ENCODE measurements at regions not wholly inside any gene's neighbourhood (a gene's known extent, or its start where the extent isn't known, plus 50 kb on each side); places are given as distances from the start of the nearest gene placed in this dataset.
A peak's percentile ranks its signal among the peaks of the same experiment; 100 is the strongest.

GRCh38 chr18:56165601-56166355, 472.6 kb downstream of the TXNL1 start:
- no peak for DNase-seq

GRCh38 chr18:56162311-56163265, 475.8 kb downstream of the TXNL1 start:
- peak; percentile 40 for DNase-seq

GRCh38 chr18:56161566-56162260, 476.7 kb downstream of the TXNL1 start:
- peak; percentile 26 for DNase-seq

- no peak for DNase-seq
Measured at GRCh38 chr18:56158676-56159075, 479.7 kb downstream of the TXNL1 start.

- DNase-seq: no peak
Measured at GRCh38 chr18:56157541-56157940, 480.9 kb downstream of the TXNL1 start.

DNA sequence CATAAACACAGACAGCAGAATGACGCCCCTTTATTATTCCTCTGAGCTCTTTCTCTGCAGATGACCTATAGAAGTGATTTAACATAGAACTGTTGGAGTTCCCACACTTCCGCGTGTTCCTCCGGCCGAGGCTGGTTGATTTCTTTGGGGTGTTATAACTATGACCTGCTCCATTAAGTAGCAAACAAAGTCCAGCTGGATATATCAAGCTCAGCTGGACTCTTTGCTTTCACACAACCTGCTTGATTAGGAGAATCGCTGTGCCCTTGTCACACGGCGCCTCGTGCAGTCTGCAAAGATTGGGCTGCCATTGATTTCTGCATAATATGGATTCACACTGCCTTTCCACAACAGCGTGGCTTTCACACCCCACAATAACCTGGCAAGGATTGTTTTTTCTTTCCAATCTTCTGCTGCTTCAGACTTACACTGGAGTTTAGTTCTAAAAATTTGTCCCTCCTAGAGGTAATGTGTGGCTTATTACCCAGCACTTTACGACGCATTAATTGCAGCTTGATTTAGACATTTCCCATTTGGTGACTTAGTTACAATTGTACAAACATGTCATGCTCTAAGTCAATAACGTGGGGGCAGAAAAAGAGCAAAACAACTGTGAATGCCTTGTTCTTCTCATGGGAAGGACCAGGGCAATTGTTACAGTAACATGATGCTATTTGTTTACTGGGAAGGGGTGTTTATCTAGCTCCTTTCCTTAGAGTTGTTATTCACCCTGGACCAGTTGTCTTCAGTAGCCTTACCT, 485.7 kb downstream of the TXNL1 start:
- DNase-seq: no peak

DNA sequence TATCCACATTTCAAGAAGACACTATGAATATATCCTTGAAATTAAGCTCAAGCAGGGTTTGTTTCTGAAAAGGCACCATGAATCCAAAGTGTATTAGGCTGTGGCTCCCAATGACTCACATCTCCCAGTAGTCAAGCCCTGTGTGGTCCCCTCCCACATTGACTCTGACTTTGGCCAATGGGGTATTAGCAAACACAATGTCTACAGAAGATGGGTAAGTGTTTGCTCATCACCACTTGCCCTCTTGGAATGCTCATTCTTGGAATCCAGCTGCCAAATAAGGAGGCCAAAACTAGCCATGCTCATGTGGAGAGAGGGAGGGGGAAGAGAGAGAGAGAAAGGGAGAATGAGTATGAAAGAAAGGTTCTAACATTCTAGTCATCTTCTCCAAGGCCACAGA, 490.0 kb downstream of the TXNL1 start:
- DNase-seq: peak; percentile 99

DNA sequence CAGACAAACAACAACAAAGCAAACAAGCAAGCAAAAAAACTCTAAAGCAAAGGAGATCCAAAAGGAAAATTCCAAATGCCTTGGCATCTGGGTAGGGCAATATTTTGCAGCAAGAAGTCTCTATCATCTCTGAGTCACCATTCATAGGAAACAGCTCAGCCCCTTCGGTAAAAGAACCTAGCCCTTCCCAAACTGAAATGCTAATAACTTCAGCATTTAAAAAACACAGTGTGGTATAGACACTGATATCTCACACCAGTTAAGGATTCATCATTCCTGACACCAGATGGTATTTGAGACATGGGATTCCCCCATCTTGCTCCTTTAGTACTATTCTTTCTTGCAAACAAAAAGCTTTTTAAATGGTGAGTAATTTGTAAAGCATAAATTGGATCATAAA, 491.8 kb downstream of the TXNL1 start:
- peak; percentile 68 for DNase-seq

- no peak for DNase-seq
Measured at GRCh38 chr18:56142001-56142400, 496.4 kb downstream of the TXNL1 start.

- peak; percentile 92 for DNase-seq
Measured at GRCh38 chr18:56139792-56140254, 498.6 kb downstream of the TXNL1 start.

DNA sequence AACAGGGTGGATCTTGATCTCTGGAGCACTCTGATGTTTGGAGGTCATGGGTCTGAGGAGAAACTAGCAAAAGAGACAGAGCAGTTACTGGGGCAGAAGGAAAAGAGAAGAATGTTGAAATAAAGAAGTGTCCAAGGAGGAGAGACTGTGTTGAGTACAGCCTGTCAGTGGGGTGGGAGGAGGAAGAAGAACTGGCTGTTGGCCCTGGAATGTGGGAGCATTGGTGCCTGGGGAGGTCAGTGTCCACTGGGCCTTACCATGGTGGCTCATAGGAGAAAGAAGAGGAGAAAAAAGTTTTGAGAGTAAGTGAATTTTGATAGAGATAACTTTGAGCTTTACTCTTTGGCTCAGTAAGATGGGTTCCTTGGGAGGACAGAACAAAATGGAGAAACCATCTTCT, 499.0 kb downstream of the TXNL1 start:
- no peak for DNase-seq

GRCh38 chr18:56136105-56136504, 502.3 kb downstream of the TXNL1 start:
- DNase-seq: no peak

DNA sequence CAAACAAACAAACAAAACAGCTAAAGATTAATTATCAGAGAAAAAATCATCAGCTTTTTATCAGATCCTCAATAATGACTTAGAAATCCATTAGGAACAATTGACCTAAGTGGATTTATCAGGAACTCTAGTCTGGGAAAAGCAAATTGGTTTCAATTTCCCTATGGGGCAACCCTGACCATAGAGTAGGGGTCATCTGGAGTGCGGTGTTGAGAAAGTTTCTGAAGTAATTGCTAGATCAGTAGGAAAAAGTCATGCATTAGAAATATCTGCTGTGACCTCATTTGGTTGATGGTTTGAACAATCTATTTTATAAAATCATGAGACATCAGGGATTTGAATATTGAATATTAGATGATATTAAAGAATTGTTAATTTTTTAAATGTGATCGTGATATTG, 507.9 kb downstream of the TXNL1 start:
- DNase-seq: no peak

DNA sequence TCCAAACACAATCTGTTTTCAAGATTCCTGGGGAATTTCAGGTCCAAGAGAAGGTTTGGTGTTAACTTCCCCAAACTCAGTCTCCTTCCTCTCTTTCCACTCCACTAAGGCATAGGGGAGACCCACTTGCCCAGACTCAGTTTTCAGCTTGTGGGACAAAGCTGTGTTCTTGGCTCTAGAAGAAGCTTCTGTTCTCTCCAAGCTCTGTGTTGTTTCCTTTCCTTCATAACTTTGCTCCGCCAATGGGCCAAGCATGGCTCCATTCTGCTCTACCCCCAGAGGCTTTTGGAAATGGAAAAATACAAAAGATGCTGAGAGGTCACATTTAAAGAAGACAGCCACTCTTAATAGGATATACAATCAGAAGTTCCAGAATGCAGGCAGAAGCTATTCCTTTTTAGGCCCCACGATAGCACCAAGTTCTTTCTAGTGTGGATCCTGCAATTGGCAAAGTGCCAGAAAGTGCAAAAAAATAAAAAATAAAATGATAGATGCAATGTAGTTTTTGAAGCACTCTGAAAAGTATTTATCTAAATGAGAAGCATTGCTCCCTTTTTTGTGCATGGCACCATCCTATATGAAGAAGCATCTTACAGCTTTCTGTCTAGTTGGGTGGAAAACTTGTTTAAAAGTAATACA, 510.1 kb downstream of the TXNL1 start:
- no peak for DNase-seq

GRCh38 chr18:56127322-56128099, 510.9 kb downstream of the TXNL1 start:
- DNase-seq: no peak

- peak; percentile 94 for DNase-seq
Measured at GRCh38 chr18:56124186-56124585, 514.2 kb downstream of the TXNL1 start.

DNA sequence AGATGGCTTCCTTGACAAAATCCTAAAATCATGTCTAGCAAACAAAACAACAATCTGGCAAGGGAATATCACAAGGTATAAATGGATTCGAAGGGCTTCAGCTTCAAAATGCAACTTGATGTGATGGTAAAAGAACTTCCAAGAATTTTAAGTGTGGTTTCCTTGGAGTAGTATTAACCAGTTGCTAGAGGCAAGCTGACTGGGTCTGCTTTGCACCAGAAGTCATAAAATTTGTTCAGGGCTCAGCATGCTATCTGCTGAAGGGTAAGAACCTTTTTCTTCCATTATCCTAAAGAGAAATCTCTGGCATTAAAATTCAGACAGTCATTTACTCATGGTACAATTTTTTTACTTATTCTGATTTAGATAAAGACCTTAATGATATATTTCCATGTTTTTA, 516.7 kb downstream of the TXNL1 start:
- no peak for DNase-seq

DNA sequence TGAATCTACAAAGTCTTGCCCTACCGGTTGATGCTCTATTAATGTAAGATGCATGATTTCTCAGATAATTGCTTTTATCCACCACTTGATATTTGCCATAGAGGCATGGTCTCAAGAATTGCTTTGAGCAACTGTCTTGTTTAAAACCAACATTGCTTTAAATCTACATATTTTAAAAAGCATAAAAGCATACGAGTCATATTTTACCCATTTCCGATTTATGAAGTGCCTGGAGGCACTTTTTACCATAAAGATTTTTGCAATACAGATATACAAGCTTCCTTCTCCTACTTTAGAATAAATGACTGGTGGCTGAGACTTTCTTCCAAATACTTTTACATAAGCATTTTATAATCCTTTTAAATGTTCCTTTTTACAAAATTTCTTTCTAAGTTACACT, 517.6 kb downstream of the TXNL1 start:
- DNase-seq: no peak

DNA sequence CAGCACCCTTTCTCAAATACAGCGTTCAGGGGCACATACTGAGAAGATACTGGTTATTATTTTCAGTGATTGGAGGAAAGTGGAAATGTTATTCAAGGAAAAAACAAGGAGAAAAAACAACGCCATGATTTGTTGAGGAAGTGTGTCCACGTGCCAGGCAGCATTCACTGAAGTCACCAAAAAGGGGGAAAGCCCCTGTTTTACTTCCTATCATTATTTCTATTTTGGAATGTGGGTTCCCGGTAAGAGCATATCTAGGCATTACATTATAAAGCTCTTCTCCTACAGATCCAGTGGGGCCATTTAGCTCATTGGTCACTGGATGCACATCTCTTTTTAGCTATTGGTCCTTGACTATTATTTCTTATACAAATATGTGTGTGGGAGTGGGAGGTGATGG, 518.7 kb downstream of the TXNL1 start:
- DNase-seq: no peak

DNA sequence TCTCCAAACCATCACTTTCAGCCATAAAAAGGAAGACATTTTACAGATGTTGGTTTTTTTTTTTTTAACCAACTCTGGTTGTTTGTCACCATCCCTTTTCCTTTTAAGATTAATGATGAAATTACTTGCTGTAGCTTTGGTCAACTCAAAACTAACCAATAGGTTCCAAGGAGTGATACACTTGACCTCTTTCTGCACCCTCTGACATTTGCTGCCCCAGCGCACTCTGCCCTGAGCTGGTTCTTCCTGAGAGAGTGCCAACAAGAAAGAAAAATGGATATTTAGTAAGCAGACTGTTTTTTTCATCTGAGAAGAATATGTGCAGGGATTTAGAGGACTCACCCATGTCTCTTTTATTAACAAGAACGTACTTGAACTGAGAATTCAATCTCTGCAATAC, 520.0 kb downstream of the TXNL1 start:
- no peak for DNase-seq

All from fibroblast of skin of right biceps (primary cell).